HG02798 (cell line): ENCODE measurements at regions not wholly inside any gene's neighbourhood (a gene's known extent, or its start where the extent isn't known, plus 50 kb on each side); places are given as distances from the start of the nearest gene placed in this dataset.
A peak's percentile ranks its signal among the peaks of the same experiment; 100 is the strongest.
"Not testable (repeated sequence)": the region's sequence is repeated elsewhere in the genome, so short reads cannot be mapped to it uniquely, and the experiment has no call there.

Experiments
- ATAC-seq: cut with Tn5 transposase; IDR thresholded peaks from one replicate; pipeline ENCODE4 v1.9.1; 2021; ENCODE audit warnings: mild to moderate bottlenecking; ENCODE audit not compliant: unreplicated experiment, poor library complexity

GRCh38 chr4:177225605-177226004 lies 84.1 kb upstream of the NEIL3 start:
- ATAC-seq: peak; percentile 90

- no peak for ATAC-seq
Observed at GRCh38 chr4:177227636-177228035, 82.0 kb upstream of the NEIL3 start.

- ATAC-seq: no peak
Observed at GRCh38 chr4:177228599-177228998, 81.1 kb upstream of the NEIL3 start.

- no peak for ATAC-seq
Observed at GRCh38 chr4:177229331-177229730, 80.3 kb upstream of the NEIL3 start.

GRCh38 chr4:177232473-177232872 lies 77.2 kb upstream of the NEIL3 start:
- no peak for ATAC-seq

- ATAC-seq: no peak
Observed at GRCh38 chr4:177235026-177235425, 74.6 kb upstream of the NEIL3 start.

GRCh38 chr4:177236886-177237285 lies 72.8 kb upstream of the NEIL3 start:
- ATAC-seq: no peak

GRCh38 chr4:177237291-177237690 lies 72.4 kb upstream of the NEIL3 start:
- ATAC-seq: no peak

GRCh38 chr4:177239477-177239876 lies 70.2 kb upstream of the NEIL3 start:
- ATAC-seq: no peak

- no peak for ATAC-seq
Observed at GRCh38 chr4:177239878-177240277, 69.8 kb upstream of the NEIL3 start.

GRCh38 chr4:177242651-177243286 lies 66.9 kb upstream of the NEIL3 start:
- ATAC-seq: no peak

GRCh38 chr4:177246641-177247584 lies 62.8 kb upstream of the NEIL3 start:
- ATAC-seq: no peak

GRCh38 chr4:177250056-177250696 lies 59.5 kb upstream of the NEIL3 start:
- peak; percentile 92 for ATAC-seq

- no peak for ATAC-seq
Observed at GRCh38 chr4:177251237-177251636, 58.4 kb upstream of the NEIL3 start.

GRCh38 chr4:177255359-177255758 lies 54.3 kb upstream of the NEIL3 start:
- ATAC-seq: no peak

- no peak for ATAC-seq
Observed at GRCh38 chr4:177256950-177257349, 52.7 kb upstream of the NEIL3 start.

GRCh38 chr4:177259466-177259865 lies 50.2 kb upstream of the NEIL3 start:
- ATAC-seq: not testable (repeated sequence)
